ENCODE measurements at regions not wholly inside any gene's neighbourhood (a gene's known extent, or its start where the extent isn't known, plus 50 kb on each side); places are given as distances from the start of the nearest gene placed in this dataset.
A peak's percentile ranks its signal among the peaks of the same experiment; 100 is the strongest.

GRCh38 chr1:110760321-110760720 is 85.6 kb upstream of the KCNA3 start:
- H3K27me3 Mint-ChIP-seq = peaks cover 11 to 48% (median 19%) of the 10 kb centered on the region in 5 donors
- H3K9me3 Mint-ChIP-seq = peaks cover 0 to 3% (median 0%) of the 10 kb centered on the region in 11 donors
- peaks cover 0 to 3% (median 0%) of the 10 kb centered on the region in 5 donors for H3K36me3 Mint-ChIP-seq
- Histone ChIP-seq H3K4me3 (ENCODE audit: low read length) (no peak overlapping the region), H3K27ac (ENCODE audit: low read depth, low read length) (no peak overlapping the region), H3K36me3 (ENCODE audit: control insufficient read depth in 2 of 3, insufficient read depth in 3 of 3, low read length in 3 of 3) (no peaks in the 10 kb centered on the region), H3K9me3 (ENCODE audit: control insufficient read depth in 2 of 3, low read length in 3 of 3) (no peaks in the 10 kb centered on the region), H3K27me3 (ENCODE audit: control insufficient read depth in 2 of 2, insufficient read depth in 2 of 2, low read length in 2 of 2) (no peaks in the 10 kb centered on the region), H3K4me1 (ENCODE audit: control insufficient read depth in 2 of 2, insufficient read depth in 2 of 2, low read length in 2 of 2) (no peaks in the 10 kb centered on the region)
- H3K4me1 Mint-ChIP-seq = peaks cover 0 to 5% (median 0%) of the 10 kb centered on the region in 7 donors
- DNase-seq = no peak
- ChIA-PET CTCF (interaction anchor here (1.2 kb wide), 1 partner anchor 135 kb away, joined by 3 read pairs; no protein-coding TSS in a partner anchor), POLR2A (no interaction called here)
- H3K27ac Mint-ChIP-seq = no peak overlapping the region
- no peak overlapping the region for H3K4me3 Mint-ChIP-seq
- intact Hi-C loops (cut with micrococcal nuclease) = no loop called here
- ATAC-seq = no peak

GRCh38 chr1:110756506-110756905 is 81.8 kb upstream of the KCNA3 start:
- POLR2A ChIA-PET = no interaction called here
- no peak for DNase-seq

DNA sequence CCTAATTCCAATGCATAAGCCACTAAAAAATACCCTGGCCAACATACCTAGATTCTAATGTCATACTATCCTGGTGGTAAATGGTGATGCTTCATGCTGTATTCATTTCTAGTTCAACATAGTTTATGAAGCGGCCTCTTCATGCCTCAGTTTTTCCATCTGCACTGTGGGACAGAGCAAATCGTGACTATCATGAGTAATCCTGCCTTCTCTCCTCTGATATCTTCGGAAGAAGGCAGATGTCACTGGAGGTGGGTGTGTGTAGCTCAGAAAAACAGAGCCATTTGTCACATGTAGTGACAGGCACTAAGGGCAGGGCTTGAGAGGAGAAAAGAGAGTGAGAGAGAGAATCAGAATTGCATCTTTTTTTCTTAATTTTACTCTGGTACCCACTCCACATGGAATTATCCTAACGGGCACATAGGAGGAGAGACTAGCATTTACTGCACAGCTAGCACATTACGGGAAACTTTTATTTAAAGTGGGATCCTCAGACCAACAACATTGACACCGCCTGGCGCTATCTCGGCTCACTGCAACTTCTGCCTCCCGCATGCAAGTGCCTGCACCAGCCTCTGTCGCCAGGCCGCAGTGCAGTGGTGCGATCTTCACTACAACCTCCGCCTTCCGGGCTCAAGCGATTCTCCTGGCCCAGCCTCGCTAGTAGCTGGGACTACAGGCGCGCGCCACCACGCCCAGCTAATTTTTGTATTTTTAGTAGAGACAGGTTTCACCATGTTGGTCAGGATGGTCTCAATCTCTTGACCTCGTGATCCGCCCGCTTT is 78.4 kb upstream of the KCNA3 start:
- no peaks in the 10 kb centered on the region for H3K4me1 Mint-ChIP-seq
- intact Hi-C loops (cut with micrococcal nuclease) = no loop called here
- H3K27me3 Mint-ChIP-seq = peaks cover 17 to 63% (median 28%) of the 10 kb centered on the region in 5 donors
- no peak overlapping the region for H3K27ac ChIP-seq (ENCODE audit: low read depth, low read length)
- H3K9me3 ChIP-seq (ENCODE audit: control insufficient read depth in 2 of 3, low read length in 3 of 3) = no peaks in the 10 kb centered on the region
- H3K27ac Mint-ChIP-seq = no peak overlapping the region
- DNase-seq (no peak), ATAC-seq (no peak)
- ChIA-PET CTCF (interaction anchor here (0.6 kb wide), 1 partner anchor 38 kb away, joined by 3 read pairs; no protein-coding TSS in a partner anchor), POLR2A (no interaction called here)
- H3K27me3 ChIP-seq (ENCODE audit: control insufficient read depth in 2 of 2, insufficient read depth in 2 of 2, low read length in 2 of 2) = peaks cover 0 to 3% of the 10 kb centered on the region in 2 donors
- H3K36me3 Mint-ChIP-seq = no peaks in the 10 kb centered on the region
- H3K4me1 ChIP-seq (ENCODE audit: control insufficient read depth in 2 of 2, insufficient read depth in 2 of 2, low read length in 2 of 2) = no peaks in the 10 kb centered on the region
- H3K36me3 ChIP-seq (ENCODE audit: control insufficient read depth in 2 of 3, insufficient read depth in 3 of 3, low read length in 3 of 3) = no peaks in the 10 kb centered on the region
- H3K4me3 Mint-ChIP-seq = no peak overlapping the region
- no peak overlapping the region for H3K4me3 ChIP-seq (ENCODE audit: low read length)
- H3K9me3 Mint-ChIP-seq = peaks cover 0 to 5% (median 0%) of the 10 kb centered on the region in 11 donors

More at GRCh38 chr1:110756506-110756905, 81.8 kb upstream of the KCNA3 start:
- H3K4me1 Mint-ChIP-seq = no peaks in the 10 kb centered on the region
- H3K27ac Mint-ChIP-seq = no peak overlapping the region
- CTCF ChIA-PET = interaction anchor here (0.8 kb wide), 1 partner anchor 9 kb away, joined by 3 read pairs; no protein-coding TSS in a partner anchor
- Histone ChIP-seq H3K9me3 (ENCODE audit: control insufficient read depth in 2 of 3, low read length in 3 of 3) (no peaks in the 10 kb centered on the region), H3K4me1 (ENCODE audit: control insufficient read depth in 2 of 2, insufficient read depth in 2 of 2, low read length in 2 of 2) (no peaks in the 10 kb centered on the region), H3K27me3 (ENCODE audit: control insufficient read depth in 2 of 2, insufficient read depth in 2 of 2, low read length in 2 of 2) (peaks cover 0 to 3% of the 10 kb centered on the region in 2 donors), H3K27ac (ENCODE audit: low read depth, low read length) (no peak overlapping the region), H3K4me3 (ENCODE audit: low read length) (no peak overlapping the region), H3K36me3 (ENCODE audit: control insufficient read depth in 2 of 3, insufficient read depth in 3 of 3, low read length in 3 of 3) (no peaks in the 10 kb centered on the region)
- H3K9me3 Mint-ChIP-seq = peaks cover 0 to 3% (median 0%) of the 10 kb centered on the region in 11 donors
- no peak overlapping the region for H3K4me3 Mint-ChIP-seq
- H3K27me3 Mint-ChIP-seq = peaks cover 11 to 57% (median 19%) of the 10 kb centered on the region in 5 donors
- H3K36me3 Mint-ChIP-seq = no peaks in the 10 kb centered on the region
- ATAC-seq = no peak
- intact Hi-C loops (cut with micrococcal nuclease) = no loop called here

- H3K36me3 Mint-ChIP-seq = no peaks in the 10 kb centered on the region
Measured at GRCh38 chr1:110750562-110750961, 75.8 kb upstream of the KCNA3 start.

GRCh38 chr1:110749960-110750359 is 75.2 kb upstream of the KCNA3 start:
- Mint-ChIP-seq H3K4me3 (no peak overlapping the region), H3K36me3 (peaks cover 0 to 2% (median 0%) of the 10 kb centered on the region in 5 donors), H3K27ac (no peak overlapping the region), H3K4me1 (no peaks in the 10 kb centered on the region), H3K27me3 (peaks cover 13 to 48% (median 20%) of the 10 kb centered on the region in 5 donors), H3K9me3 (peaks cover 0 to 5% (median 0%) of the 10 kb centered on the region in 11 donors)
- POLR2A ChIA-PET = no interaction called here
- Histone ChIP-seq H3K36me3 (ENCODE audit: control insufficient read depth in 2 of 3, insufficient read depth in 3 of 3, low read length in 3 of 3) (no peaks in the 10 kb centered on the region), H3K27ac (ENCODE audit: low read depth, low read length) (no peak overlapping the region), H3K9me3 (ENCODE audit: control insufficient read depth in 2 of 3, low read length in 3 of 3) (no peaks in the 10 kb centered on the region), H3K27me3 (ENCODE audit: control insufficient read depth in 2 of 2, insufficient read depth in 2 of 2, low read length in 2 of 2) (no peaks in the 10 kb centered on the region), H3K4me3 (ENCODE audit: low read length) (no peak overlapping the region), H3K4me1 (ENCODE audit: control insufficient read depth in 2 of 2, insufficient read depth in 2 of 2, low read length in 2 of 2) (no peaks in the 10 kb centered on the region)
- intact Hi-C loops (cut with micrococcal nuclease) = loop anchor here in 1 of 2 donors (5.0 kb wide), 1 partner anchor 593 kb away; no protein-coding TSS in a partner anchor
- CTCF ChIA-PET = interaction anchor here (1.1 kb wide), 1 partner anchor 15 kb away, joined by 4 read pairs; no protein-coding TSS in a partner anchor
- ATAC-seq = no peak
- DNase-seq = no peak

More at GRCh38 chr1:110750562-110750961, 75.8 kb upstream of the KCNA3 start:
- no peak overlapping the region for H3K27ac ChIP-seq (ENCODE audit: low read depth, low read length)
- ChIA-PET CTCF (interaction anchor here (1.1 kb wide), 1 partner anchor 15 kb away, joined by 4 read pairs; no protein-coding TSS in a partner anchor), POLR2A (no interaction called here)
- H3K9me3 ChIP-seq (ENCODE audit: control insufficient read depth in 2 of 3, low read length in 3 of 3) = no peaks in the 10 kb centered on the region
- DNase-seq (no peak), ATAC-seq (no peak)
- H3K4me3 ChIP-seq (ENCODE audit: low read length) = no peak overlapping the region
- Mint-ChIP-seq H3K4me3 (no peak overlapping the region), H3K27me3 (peaks cover 9 to 50% (median 16%) of the 10 kb centered on the region in 5 donors), H3K4me1 (no peaks in the 10 kb centered on the region), H3K9me3 (peaks cover 0 to 5% (median 0%) of the 10 kb centered on the region in 11 donors), H3K27ac (no peak overlapping the region)
- intact Hi-C loops (cut with micrococcal nuclease) = no loop called here
- peaks cover 0 to 3% of the 10 kb centered on the region in 2 donors for H3K27me3 ChIP-seq (ENCODE audit: control insufficient read depth in 2 of 2, insufficient read depth in 2 of 2, low read length in 2 of 2)
- no peaks in the 10 kb centered on the region for H3K4me1 ChIP-seq (ENCODE audit: control insufficient read depth in 2 of 2, insufficient read depth in 2 of 2, low read length in 2 of 2)
- H3K36me3 ChIP-seq (ENCODE audit: control insufficient read depth in 2 of 3, insufficient read depth in 3 of 3, low read length in 3 of 3) = no peaks in the 10 kb centered on the region

- ChIA-PET POLR2A (no interaction called here), CTCF (no interaction called here)
- peak; percentile 14 to 62 (median 44) for DNase-seq
- Mint-ChIP-seq H3K27ac (no peak overlapping the region), H3K36me3 (peaks cover 0 to 4% (median 0%) of the 10 kb centered on the region in 5 donors), H3K27me3 (peaks cover 25 to 49% (median 30%) of the 10 kb centered on the region in 5 donors), H3K9me3 (peaks cover 0 to 9% (median 0%) of the 10 kb centered on the region in 11 donors), H3K4me3 (no peak overlapping the region), H3K4me1 (no peaks in the 10 kb centered on the region)
- Histone ChIP-seq H3K4me1 (ENCODE audit: control insufficient read depth in 2 of 2, insufficient read depth in 2 of 2, low read length in 2 of 2) (no peaks in the 10 kb centered on the region), H3K4me3 (ENCODE audit: low read length) (no peak overlapping the region), H3K9me3 (ENCODE audit: control insufficient read depth in 2 of 3, low read length in 3 of 3) (no peaks in the 10 kb centered on the region), H3K27me3 (ENCODE audit: control insufficient read depth in 2 of 2, insufficient read depth in 2 of 2, low read length in 2 of 2) (no peaks in the 10 kb centered on the region), H3K27ac (ENCODE audit: low read depth, low read length) (no peak overlapping the region), H3K36me3 (ENCODE audit: control insufficient read depth in 2 of 3, insufficient read depth in 3 of 3, low read length in 3 of 3) (no peaks in the 10 kb centered on the region)
- peak; percentile 46 for ATAC-seq
- intact Hi-C loops (cut with micrococcal nuclease) = loop anchor here in 1 of 2 donors (5.0 kb wide), 1 partner anchor 589 kb away; no protein-coding TSS in a partner anchor
Measured at GRCh38 chr1:110746644-110747259, 72.0 kb upstream of the KCNA3 start.

Data from naive thymus-derived CD4-positive, alpha-beta T cell (primary cell).